Daoy (cell line): ENCODE measurements at regions not wholly inside any gene's neighbourhood (a gene's known extent, or its start where the extent isn't known, plus 50 kb on each side); places are given as distances from the start of the nearest gene placed in this dataset.

Experiments used
- DNase-seq: peaks from one replicate; pipeline ENCODE4 v3.0.0-alpha.2; 2015; ENCODE audit warnings: low read depth

- DNase-seq, result no peak
Observed at GRCh38 chr16:66058832-66059231, 307.7 kb upstream of the CDH5 start.

DNA sequence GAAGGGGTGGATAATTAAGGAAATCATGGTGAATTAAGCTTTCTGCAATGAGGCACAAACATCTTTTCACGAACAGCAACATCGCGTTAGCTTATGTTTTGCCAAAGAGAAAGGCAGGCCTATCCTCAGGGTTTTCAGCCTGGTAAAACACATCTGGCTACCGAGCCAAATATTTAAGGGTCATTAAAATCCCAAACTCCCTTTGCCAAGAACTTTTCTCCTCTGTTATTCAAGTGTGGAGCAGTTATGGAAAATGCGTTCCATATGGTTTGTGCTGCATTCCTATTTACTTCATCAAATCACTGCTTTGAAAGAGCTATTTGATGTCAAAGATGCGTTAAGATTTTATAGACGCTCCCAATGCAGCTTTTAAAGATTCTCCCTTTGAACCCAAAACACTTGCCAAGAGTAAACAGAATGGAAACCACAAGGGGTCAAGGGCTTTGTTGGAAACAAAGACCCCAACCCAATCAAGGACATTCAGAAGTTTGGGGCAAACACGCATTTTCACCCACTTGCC, 308.3 kb upstream of the CDH5 start:
- no peak for DNase-seq

- DNase-seq, result no peak
Observed at GRCh38 chr16:66057057-66057456, 309.4 kb upstream of the CDH5 start.

GRCh38 chr16:66054095-66054494, 312.4 kb upstream of the CDH5 start:
- no peak for DNase-seq

GRCh38 chr16:66052745-66053144, 313.7 kb upstream of the CDH5 start:
- DNase-seq, result no peak

DNA sequence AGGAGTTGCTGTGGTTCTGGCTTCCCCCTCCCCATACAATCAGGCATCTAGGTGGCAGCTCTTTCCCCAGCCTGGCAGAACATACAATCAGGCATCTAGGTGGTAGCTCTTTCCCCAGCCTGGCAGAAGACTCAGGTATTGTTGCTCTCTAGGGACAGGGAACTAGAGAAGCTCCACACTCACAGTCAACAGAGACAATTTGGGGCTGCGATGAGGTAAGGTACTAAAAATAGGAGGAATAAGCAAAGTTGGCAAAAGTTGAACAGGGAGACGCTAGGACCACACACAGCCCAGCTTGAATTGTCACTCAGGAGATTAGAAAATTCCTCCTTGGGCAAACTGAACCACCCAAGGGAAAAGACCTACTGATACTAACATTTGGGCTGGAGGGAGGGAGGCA, 315.5 kb upstream of the CDH5 start:
- no peak for DNase-seq

GRCh38 chr16:66049865-66050264, 316.6 kb upstream of the CDH5 start:
- no peak for DNase-seq

- DNase-seq, result no peak
Observed at GRCh38 chr16:66045626-66046025, 320.9 kb upstream of the CDH5 start.

- no peak for DNase-seq
Observed at GRCh38 chr16:66044556-66044955, 321.9 kb upstream of the CDH5 start.

- no peak for DNase-seq
Observed at GRCh38 chr16:66044089-66044488, 322.4 kb upstream of the CDH5 start.

DNA sequence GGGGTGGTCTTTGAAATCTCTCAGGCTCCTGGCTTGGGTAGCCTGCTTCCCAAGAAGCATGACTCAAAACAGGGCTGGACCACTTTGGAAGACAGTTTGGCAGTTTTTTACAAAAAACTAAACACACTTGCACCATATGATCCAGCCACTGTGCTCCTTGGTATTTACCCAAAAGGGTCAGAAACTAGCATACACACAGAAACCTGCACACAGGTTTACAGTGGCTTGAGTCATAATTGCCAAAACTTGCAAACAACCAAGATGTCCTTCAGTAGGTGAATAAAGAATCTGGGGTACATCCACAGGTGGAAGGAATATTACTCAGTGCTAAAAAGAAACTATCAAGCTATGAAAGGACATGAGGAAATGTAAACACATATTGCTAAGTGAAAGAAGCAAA, 323.2 kb upstream of the CDH5 start:
- DNase-seq, result no peak

DNA sequence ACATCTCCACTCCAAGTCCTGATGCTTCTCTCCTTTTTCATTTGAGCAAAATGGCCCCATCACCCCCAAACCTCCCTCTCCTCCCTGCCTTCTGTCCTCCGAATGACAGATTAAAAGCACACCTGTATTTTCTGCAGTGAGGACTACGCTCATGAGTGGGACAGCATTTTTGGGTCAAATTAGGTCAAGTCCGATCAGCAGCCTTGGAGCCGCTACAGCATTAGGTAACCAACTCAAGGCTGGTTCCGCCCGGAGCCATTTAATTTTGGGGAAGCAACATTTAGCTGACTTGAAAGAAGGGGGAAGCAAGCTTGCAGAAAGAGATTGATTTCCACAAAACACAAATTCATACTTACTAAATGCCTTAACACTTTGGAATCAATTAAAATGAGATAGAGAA, 324.1 kb upstream of the CDH5 start:
- no peak for DNase-seq

DNA sequence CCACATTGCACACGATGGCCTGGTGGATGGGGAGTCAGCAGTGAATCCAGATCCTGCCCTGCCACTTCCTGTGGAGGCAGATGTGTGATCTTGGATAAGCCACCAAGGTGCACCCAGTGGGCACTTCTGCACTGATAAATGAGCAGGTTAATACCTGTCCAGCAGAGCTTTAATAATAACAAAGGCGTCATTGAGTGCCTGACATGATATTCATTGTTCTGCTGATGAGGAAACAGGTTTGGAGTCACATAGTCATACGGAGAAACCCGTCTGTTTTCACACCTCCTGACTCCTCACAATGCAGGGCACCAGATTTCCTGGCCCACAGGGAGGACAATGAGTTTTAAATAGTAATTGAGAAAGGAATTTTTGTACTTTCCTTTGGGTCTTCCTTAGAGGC, 324.6 kb upstream of the CDH5 start:
- no peak for DNase-seq

DNA sequence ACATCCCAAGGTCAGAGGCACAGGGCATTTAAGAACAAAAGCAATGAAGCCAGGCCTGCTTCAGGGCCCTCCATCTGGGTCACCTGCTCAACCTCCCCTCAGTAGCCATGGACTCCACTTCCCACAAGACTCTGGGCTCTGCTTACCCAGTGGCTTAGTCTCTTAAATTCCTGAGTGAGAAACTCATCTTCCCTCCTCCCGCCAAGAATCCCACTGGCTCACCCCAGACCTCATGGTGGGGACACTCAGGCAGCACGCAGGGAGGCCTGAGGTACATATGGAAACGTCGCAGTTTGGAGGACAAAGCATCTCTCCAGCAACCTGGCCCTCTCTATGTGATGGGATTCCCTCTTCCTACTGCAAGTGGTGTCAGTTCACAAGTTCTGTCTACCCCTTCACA, 326.7 kb upstream of the CDH5 start:
- no peak for DNase-seq

DNA sequence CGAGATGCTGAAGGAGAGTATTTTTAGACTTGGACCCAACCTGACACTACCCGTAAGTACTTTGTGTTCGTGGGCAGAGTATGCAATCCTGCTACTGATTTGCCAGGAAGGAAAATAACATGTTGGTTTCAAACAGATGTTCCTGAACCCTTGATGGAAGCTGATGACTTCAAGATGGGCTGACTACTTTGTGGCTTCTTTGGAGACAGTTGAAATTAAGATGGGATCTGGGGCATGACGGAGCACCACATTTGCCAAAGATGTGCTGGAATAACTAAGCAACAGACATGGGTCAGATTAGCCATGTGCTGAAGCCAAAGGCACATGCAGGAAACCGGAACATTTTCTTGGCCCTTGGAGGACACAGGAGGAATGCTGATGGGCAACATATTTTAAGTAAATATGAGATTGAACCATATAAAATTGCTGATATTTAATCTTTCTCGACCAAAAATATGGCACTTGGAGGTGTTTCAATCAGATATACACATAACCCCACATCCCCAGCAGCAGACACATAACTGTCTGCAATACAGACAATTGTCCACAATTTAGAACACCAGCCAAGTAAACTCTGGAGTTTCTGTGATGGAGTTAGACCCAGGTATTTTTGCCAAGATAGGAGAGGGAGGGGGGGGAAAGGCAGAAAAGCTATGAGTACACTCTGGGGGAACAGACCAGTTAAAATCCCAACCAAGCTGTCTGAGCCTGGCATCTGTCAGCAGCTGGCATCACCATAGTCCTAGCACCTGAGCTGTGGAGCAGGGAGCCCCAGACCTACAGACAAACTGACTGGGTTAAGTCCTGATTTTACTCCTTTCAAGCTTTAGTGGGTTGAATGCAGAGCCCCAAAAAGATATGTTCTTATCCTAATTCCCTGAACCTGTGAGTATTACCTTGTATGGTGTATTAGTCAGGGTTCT, 329.4 kb upstream of the CDH5 start:
- no peak for DNase-seq

- DNase-seq, result peak; percentile 23
Observed at GRCh38 chr16:66036184-66036583, 330.3 kb upstream of the CDH5 start.

DNA sequence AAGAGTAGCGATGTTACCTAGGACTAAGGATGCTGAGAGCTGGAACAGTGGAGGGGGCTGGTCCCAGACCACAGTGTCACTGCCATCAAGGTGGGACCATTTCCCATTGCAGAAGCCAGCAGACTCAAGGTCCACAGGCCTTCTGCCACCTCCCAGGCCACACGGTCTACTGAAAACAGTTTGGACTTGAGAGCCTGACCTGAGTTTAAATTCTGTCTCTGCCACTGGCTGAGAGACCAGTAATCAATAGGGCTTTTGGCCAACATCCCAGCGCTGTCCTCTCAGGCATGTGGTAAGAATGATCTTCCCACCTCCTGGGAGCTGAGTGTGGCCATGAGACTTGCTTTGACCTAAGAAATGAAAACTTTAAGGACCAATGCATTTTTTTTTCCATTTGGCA, 331.4 kb upstream of the CDH5 start:
- DNase-seq, result no peak

DNA sequence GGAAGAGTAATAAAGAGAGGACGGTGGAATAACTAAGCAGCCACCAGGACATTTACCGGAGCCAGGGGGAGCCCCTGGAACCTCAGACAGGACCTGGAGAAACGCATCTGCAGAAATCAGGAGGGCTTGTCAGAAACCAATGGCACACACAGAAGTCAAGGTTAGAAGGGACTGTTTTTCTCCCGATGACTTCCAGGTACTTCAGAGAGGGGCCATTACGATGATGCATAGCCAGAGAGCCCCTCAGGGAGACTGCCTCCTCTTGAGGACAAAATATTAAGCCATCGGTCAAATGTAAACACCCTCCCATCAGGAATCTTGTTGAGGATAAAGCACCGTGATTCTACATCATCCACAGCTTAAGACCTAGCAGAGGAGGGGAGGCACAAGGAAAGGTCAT, 333.6 kb upstream of the CDH5 start:
- no peak for DNase-seq

DNA sequence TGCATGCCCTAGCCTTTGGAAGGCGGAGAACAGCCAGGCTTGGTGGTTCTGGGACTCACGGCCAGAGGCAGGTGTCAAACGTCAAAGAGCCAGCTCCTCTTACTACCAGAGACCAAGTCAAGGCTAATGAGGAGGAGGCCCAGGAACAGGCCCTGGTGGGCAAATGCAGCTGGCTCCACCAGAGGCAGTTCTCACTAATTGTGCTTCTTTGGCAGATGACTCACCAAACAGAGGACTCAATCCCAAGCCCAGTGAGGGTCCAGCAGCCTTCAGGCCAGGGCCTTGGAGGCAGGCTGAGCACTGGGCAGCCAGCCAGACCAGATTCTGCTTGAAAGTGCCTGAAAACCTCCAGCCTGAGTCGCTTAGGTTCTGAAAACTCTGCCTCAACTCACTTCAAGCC, 336.5 kb upstream of the CDH5 start:
- no peak for DNase-seq

DNA sequence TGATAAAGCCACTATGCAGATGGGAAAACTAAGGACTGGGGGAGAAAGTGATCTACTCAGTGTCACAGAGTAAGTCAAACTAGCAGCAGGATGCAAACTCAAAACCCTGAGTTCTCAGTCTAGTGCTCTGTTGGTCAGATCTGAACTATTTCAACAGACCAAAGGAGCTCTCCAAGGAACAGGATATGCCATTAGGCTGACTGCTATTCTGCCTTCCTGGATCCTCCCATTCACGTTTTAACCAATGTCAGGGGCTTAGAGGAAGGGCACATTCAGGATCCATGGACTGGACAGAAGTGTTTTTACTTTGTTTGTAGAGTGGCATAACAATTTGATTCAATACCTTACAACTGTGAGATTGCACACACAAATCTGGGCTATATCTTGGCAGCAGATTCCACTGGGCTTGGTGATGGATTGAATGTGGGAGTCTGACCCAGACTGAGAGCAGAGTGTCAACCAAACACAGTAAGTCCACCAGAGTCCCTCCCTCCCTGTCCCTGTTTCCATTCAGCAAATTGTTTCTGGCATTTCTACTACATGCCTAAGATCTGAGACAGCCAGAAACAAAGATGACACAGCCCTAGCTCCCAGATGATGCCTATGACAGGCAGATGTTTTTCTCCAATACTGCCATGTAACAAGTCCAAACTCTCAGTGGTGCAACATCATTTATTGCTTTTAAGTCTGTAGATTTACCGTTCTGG, 337.8 kb upstream of the CDH5 start:
- peak; percentile 14 for DNase-seq

- no peak for DNase-seq
Observed at GRCh38 chr16:66026787-66027330, 339.6 kb upstream of the CDH5 start.

- DNase-seq, result peak; percentile 25
Observed at GRCh38 chr16:66026211-66026610, 340.3 kb upstream of the CDH5 start.

DNA sequence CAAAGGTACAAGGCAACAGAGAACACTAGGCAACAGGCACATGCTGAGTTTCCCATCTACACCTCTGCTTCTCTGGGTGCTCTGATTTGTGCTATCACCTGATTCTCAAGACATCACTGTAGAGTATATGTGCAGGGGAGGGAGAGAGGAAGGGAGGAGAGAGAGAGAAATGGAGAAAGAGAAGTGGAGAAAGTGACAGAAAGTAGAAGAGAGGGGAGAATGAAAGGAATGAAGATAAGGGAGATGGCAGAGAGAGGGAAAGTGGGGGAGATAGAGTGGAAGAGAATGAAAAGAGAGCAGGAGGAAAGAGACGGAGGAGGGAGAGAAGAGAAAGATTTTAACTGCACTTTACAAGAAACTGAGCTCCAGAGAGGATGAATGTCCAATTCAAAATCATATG, 340.7 kb upstream of the CDH5 start:
- DNase-seq, result no peak
